ENCODE measurements at regions not wholly inside any gene's neighbourhood (a gene's known extent, or its start where the extent isn't known, plus 50 kb on each side); places are given as distances from the start of the nearest gene placed in this dataset.

DNA sequence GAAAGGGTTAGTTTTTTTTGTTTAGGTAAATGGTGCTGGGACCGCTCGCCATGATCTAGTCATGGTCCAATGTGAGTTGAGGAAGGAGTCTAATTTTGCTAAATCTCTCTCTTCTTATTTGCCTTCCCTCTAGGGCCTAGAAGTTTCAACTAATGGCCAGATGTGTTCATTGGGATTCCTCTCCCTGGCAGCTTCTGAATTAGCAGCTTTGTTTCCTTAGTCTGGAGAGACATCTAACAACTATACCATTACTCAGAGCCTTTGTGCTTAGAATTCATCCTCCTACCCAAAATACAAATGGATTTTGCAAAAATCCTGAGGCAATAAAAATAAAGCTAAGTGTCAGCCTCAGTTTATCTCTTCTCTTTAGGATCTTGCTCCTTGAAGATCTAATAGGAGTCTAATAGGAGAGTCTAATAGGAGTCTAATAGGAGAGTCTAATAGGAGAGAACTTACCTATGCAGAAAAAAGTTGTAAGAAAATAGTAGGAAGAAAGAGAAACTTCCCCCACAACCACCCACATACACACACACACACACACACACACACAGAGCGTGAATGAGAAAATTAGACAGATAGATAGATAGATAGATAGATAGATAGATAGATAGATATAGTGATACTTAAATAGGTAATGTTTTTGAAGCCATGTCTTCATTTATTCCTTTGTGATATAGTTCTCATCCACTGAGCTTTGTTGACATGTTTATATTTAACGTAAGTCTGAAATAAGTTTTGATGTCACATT, 980.5 kb upstream of the CNTN5 start:
- no peak overlapping the region for H3K4me3 Mint-ChIP-seq
- no CpG with 5 or more reads among the region's 4 CpGs for WGBS (ENCODE audit: insufficient coverage)

DNA sequence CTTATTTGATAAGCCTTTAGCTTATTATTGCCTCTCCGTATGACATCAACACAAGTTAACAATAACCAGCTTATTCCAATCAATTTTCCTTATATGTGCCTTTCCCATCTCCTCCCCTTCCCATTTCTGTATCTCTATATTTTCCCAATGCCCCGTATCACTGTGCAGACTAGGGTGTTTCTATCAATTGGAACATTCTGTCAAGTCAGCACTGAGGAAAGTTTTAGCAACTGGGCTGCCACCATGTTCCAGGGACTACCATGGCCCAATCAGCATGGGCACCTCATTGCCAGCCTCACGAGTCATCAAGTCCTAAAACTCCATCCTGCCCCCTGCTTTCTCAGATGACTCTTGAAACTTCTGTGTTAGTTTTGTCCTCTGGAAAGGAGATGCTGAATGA, 973.1 kb upstream of the CNTN5 start:
- 82% methylated on average over 2 of the region's 3 CpGs for WGBS (ENCODE audit: insufficient coverage)
- no peaks in the 10 kb centered on the region for H3K79me2 ChIP-seq (ENCODE audit: insufficient read depth, low read length)
- H3K27ac Mint-ChIP-seq, result peak overlapping the region in 1 of 7 donors; percentile 23
- H3K9me3 Mint-ChIP-seq, result peaks cover 0 to 7% (median 2%) of the 10 kb centered on the region in 7 donors
- intact Hi-C loops (cut with micrococcal nuclease), result no loop called here
- H3K36me3 Mint-ChIP-seq, result no peaks in the 10 kb centered on the region
- H3K4me2 ChIP-seq (replicated peaks; ENCODE audit: extremely low read depth, low read length, poor library complexity, severe bottlenecking), result no peak overlapping the region
- H3K9me3 ChIP-seq (replicated peaks in 1 of 2; ENCODE audit: control insufficient read depth in 1 of 2, insufficient read depth in 1 of 2, low read length in 2 of 2), result peaks cover 0 to 6% of the 10 kb centered on the region in 2 donors
- TF ChIP-seq, protein P1, sequence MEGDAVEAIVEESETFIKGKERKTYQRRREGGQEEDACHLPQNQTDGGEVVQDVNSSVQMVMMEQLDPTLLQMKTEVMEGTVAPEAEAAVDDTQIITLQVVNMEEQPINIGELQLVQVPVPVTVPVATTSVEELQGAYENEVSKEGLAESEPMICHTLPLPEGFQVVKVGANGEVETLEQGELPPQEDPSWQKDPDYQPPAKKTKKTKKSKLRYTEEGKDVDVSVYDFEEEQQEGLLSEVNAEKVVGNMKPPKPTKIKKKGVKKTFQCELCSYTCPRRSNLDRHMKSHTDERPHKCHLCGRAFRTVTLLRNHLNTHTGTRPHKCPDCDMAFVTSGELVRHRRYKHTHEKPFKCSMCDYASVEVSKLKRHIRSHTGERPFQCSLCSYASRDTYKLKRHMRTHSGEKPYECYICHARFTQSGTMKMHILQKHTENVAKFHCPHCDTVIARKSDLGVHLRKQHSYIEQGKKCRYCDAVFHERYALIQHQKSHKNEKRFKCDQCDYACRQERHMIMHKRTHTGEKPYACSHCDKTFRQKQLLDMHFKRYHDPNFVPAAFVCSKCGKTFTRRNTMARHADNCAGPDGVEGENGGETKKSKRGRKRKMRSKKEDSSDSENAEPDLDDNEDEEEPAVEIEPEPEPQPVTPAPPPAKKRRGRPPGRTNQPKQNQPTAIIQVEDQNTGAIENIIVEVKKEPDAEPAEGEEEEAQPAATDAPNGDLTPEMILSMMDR (IDR thresholded peaks at IDR 0.05), result no peak
- H3K9ac ChIP-seq (ENCODE audit: insufficient read depth, low read length, poor library complexity, severe bottlenecking), result no peak overlapping the region
- no peaks in the 10 kb centered on the region for H3K4me1 Mint-ChIP-seq
- no peak overlapping the region for H3K4me3 Mint-ChIP-seq
- H3K27me3 ChIP-seq (ENCODE audit: control insufficient read depth in 2 of 2, insufficient read depth in 2 of 2, low read length in 2 of 2), result no peaks in the 10 kb centered on the region
- H4K20me1 ChIP-seq (ENCODE audit: insufficient read depth, low read length), result no peaks in the 10 kb centered on the region
- no peak for DNase-seq
- no peak overlapping the region for H2AFZ ChIP-seq (ENCODE audit: insufficient read depth, low read depth, low read length, poor library complexity, severe bottlenecking)
- no peak overlapping the region for H3K4me3 ChIP-seq (replicated peaks in 1 of 3; ENCODE audit: low read depth in 2 of 3, low read length in 3 of 3)
- H3K36me3 ChIP-seq (replicated peaks in 1 of 2; ENCODE audit: control insufficient read depth in 1 of 2, insufficient read depth in 2 of 2, low read length in 2 of 2), result no peaks in the 10 kb centered on the region
- no peak overlapping the region for H3K27ac ChIP-seq (ENCODE audit: low read depth in 1 of 2, low read length in 2 of 2)
- H3K4me1 ChIP-seq (ENCODE audit: control insufficient read depth in 1 of 2, insufficient read depth in 2 of 2, low read length in 2 of 2), result no peaks in the 10 kb centered on the region
- no peaks in the 10 kb centered on the region for H3K27me3 Mint-ChIP-seq (ENCODE audit: low read depth in 3 of 3)

More for the DNA sequence above, 980.5 kb upstream of the CNTN5 start:
- H3K4me1 Mint-ChIP-seq, result no peaks in the 10 kb centered on the region
- Histone ChIP-seq H3K4me2 (replicated peaks; ENCODE audit: extremely low read depth, low read length, poor library complexity, severe bottlenecking) (no peak overlapping the region), H4K20me1 (ENCODE audit: insufficient read depth, low read length) (no peaks in the 10 kb centered on the region), H3K27me3 (ENCODE audit: control insufficient read depth in 2 of 2, insufficient read depth in 2 of 2, low read length in 2 of 2) (no peaks in the 10 kb centered on the region), H2AFZ (ENCODE audit: insufficient read depth, low read depth, low read length, poor library complexity, severe bottlenecking) (no peak overlapping the region), H3K9me3 (replicated peaks in 1 of 2; ENCODE audit: control insufficient read depth in 1 of 2, insufficient read depth in 1 of 2, low read length in 2 of 2) (peaks cover 4 to 9% of the 10 kb centered on the region in 2 donors), H3K4me3 (replicated peaks in 1 of 3; ENCODE audit: low read depth in 2 of 3, low read length in 3 of 3) (no peak overlapping the region), H3K27ac (ENCODE audit: low read depth in 1 of 2, low read length in 2 of 2) (no peak overlapping the region), H3K4me1 (ENCODE audit: control insufficient read depth in 1 of 2, insufficient read depth in 2 of 2, low read length in 2 of 2) (no peaks in the 10 kb centered on the region), H3K79me2 (ENCODE audit: insufficient read depth, low read length) (no peaks in the 10 kb centered on the region), H3K9ac (ENCODE audit: insufficient read depth, low read length, poor library complexity, severe bottlenecking) (no peak overlapping the region), H3K36me3 (replicated peaks in 1 of 2; ENCODE audit: control insufficient read depth in 1 of 2, insufficient read depth in 2 of 2, low read length in 2 of 2) (no peaks in the 10 kb centered on the region)
- TF ChIP-seq, protein P1 (IDR thresholded peaks at IDR 0.05), result no peak
- no peak for DNase-seq
- H3K36me3 Mint-ChIP-seq, result no peaks in the 10 kb centered on the region
- no peaks in the 10 kb centered on the region for H3K27me3 Mint-ChIP-seq (ENCODE audit: low read depth in 3 of 3)
- intact Hi-C loops (cut with micrococcal nuclease), result no loop called here
- no peak overlapping the region for H3K27ac Mint-ChIP-seq
- H3K9me3 Mint-ChIP-seq, result peaks cover 1 to 7% (median 5%) of the 10 kb centered on the region in 7 donors

All from CD14-positive monocyte (primary cell).